HFFc6 (cell line): ENCODE measurements at regions not wholly inside any gene's neighbourhood (a gene's known extent, or its start where the extent isn't known, plus 50 kb on each side); places are given as distances from the start of the nearest gene placed in this dataset.

Experiments
- DNase-seq: peaks from one replicate; pipeline ENCODE4 v3.0.0-alpha.2; 2018
- H3K27ac Mint-ChIP-seq: 2 replicates; pipeline ENCODE4 v1.8.0; 2020; ENCODE audit warnings: mild to moderate bottlenecking, mixed read lengths
- H3K27me3 Mint-ChIP-seq: 2 replicates; pipeline ENCODE4 v1.8.0; 2021; ENCODE audit warnings: mild to moderate bottlenecking, moderate library complexity, mixed read lengths; ENCODE audit not compliant: insufficient read depth
- H3K36me3 Mint-ChIP-seq: 2 replicates; pipeline ENCODE4 v1.8.0; 2021; ENCODE audit warnings: low read depth, mixed read lengths
- H3K4me1 Mint-ChIP-seq: 2 replicates; pipeline ENCODE4 v1.8.0; 2020; ENCODE audit warnings: low read depth, mixed read lengths
- H3K4me3 Mint-ChIP-seq: 2 replicates; pipeline ENCODE4 v1.8.0; 2020; ENCODE audit warnings: mild to moderate bottlenecking, moderate library complexity, mixed read lengths
- H3K9me3 Mint-ChIP-seq: 2 replicates; pipeline ENCODE4 v1.8.0; 2020; ENCODE audit warnings: mild to moderate bottlenecking, mixed read lengths
- TF ChIP-seq, protein P1 (sequence below): fragments of 200-600 bp; sonication (generic); IDR thresholded peaks from 2 replicates; pipeline ENCODE4 v1.5.0; 2021; ENCODE audit warnings: antibody characterized with exemption, mild to moderate bottlenecking

DNA sequence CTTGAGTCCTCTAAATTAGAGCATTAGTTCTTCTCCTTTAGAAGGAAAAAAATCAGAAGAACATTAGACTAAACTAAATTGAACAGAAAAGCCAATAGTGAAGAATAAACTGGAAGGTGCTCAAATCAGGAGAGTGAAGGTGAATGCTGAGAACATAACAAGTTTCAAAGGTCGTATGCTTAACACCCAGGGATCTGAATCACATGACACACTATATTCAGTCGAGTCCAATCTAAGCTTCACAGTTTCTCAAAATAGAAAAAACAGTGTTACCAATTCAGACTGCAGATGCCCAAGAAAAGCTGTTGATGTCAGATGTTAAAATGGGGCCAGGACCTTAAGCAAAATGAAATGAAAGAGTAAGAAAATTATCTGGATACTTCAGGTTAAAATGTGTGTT lies 614.5 kb downstream of the EFNA5 start:
- Mint-ChIP-seq H3K36me3 (no peaks in the 10 kb centered on the region), H3K27me3 (no peaks in the 10 kb centered on the region; the same call in 1 of the 2 replicates), H3K27ac (no peak overlapping the region), H3K9me3 (peaks cover 20% of the 10 kb centered on the region), H3K4me1 (no peaks in the 10 kb centered on the region), H3K4me3 (no peak overlapping the region)
- TF ChIP-seq, protein P1, sequence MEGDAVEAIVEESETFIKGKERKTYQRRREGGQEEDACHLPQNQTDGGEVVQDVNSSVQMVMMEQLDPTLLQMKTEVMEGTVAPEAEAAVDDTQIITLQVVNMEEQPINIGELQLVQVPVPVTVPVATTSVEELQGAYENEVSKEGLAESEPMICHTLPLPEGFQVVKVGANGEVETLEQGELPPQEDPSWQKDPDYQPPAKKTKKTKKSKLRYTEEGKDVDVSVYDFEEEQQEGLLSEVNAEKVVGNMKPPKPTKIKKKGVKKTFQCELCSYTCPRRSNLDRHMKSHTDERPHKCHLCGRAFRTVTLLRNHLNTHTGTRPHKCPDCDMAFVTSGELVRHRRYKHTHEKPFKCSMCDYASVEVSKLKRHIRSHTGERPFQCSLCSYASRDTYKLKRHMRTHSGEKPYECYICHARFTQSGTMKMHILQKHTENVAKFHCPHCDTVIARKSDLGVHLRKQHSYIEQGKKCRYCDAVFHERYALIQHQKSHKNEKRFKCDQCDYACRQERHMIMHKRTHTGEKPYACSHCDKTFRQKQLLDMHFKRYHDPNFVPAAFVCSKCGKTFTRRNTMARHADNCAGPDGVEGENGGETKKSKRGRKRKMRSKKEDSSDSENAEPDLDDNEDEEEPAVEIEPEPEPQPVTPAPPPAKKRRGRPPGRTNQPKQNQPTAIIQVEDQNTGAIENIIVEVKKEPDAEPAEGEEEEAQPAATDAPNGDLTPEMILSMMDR: no peak
- DNase-seq: no peak

DNA sequence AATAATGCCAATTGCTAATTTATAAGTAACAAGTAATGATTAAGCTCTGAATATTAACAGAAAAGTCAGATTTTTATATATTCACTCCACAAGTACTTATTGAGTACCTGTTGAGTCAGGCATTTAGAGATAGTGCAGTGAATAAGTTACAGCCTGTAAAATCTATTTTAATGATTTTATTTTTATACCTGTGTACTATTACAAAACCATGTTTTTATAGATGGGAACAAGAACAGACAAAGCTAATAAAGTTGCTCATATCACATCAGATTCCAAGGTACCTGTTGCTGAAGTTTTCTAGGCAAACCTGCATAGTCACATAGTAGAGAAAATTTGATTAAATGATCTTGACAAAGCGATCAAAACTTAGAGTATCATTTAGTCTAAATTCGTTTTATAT lies 623.7 kb downstream of the EFNA5 start:
- Mint-ChIP-seq H3K27ac (no peak overlapping the region), H3K27me3 (no peaks in the 10 kb centered on the region), H3K36me3 (no peaks in the 10 kb centered on the region), H3K9me3 (peaks cover 20% of the 10 kb centered on the region), H3K4me3 (no peak overlapping the region), H3K4me1 (no peaks in the 10 kb centered on the region)
- no peak for DNase-seq
- TF ChIP-seq, protein P1: no peak

DNA sequence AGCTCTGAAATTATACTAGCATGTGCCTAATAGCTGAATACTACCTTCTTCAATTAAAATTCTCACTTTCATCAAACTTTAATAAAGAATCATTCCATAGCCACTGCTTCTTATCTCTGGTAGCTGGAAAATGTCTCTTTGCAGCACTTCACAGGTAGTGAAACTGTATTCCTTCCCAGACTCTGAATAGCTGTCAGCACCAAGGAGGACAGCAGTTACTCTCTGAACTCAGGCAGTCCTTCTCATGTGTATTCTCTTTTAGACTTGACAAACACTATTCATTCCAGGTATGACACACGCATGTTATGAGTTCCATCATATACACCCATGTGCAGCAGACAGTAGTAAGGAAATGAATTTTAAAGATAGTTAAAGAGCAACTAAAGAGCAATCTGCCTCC lies 627.1 kb downstream of the EFNA5 start:
- no peaks in the 10 kb centered on the region for H3K36me3 Mint-ChIP-seq
- H3K9me3 Mint-ChIP-seq: peaks cover 24% of the 10 kb centered on the region
- H3K27ac Mint-ChIP-seq: no peak overlapping the region
- TF ChIP-seq, protein P1: no peak
- no peaks in the 10 kb centered on the region for H3K27me3 Mint-ChIP-seq
- H3K4me1 Mint-ChIP-seq: no peaks in the 10 kb centered on the region
- no peak overlapping the region for H3K4me3 Mint-ChIP-seq
- DNase-seq: no peak

DNA sequence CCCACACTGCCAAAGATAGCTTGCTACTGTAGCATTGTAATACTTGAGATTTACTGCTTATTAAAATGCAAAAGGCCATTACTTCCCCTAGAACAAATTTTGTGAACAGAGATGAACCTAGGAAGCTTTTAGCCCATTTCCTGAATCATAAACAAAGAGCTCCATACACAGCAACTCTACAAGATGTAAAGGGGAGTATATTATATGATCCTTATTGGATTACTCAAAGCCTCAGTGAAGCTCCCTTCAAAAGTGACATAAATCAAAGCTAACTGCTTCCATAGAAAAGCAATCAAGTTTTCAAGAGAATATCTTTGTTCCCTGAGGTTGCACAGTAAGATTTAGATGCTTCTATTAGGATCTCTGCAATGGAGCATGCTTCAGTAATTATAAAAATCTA lies 629.8 kb downstream of the EFNA5 start:
- H3K27ac Mint-ChIP-seq: no peak overlapping the region
- H3K4me1 Mint-ChIP-seq: no peaks in the 10 kb centered on the region
- DNase-seq: no peak
- TF ChIP-seq, protein P1: no peak
- no peak overlapping the region for H3K4me3 Mint-ChIP-seq
- H3K27me3 Mint-ChIP-seq: no peaks in the 10 kb centered on the region
- H3K36me3 Mint-ChIP-seq: no peaks in the 10 kb centered on the region
- peaks cover 35% of the 10 kb centered on the region for H3K9me3 Mint-ChIP-seq

DNA sequence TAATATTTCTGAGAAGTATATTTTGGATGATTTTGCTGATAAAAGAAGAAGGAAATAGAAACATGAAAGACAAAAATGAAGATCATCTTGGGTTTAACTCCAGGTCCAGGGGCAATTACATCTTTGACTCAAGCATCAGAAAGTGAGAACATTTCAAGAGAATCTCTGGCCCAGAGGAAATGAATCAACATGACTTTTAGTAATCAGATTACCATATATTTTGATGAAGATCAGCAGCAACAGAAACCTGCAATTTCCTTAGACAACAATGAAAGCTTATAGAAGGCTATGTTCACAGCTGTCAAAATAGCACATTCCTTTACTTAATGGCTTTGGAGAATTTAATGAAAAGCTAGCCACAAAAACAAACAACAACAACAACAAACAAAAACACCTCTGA lies 638.1 kb downstream of the EFNA5 start:
- H3K27me3 Mint-ChIP-seq: no peaks in the 10 kb centered on the region
- peaks cover 22% of the 10 kb centered on the region for H3K9me3 Mint-ChIP-seq
- no peak overlapping the region for H3K4me3 Mint-ChIP-seq
- H3K4me1 Mint-ChIP-seq: no peaks in the 10 kb centered on the region
- no peaks in the 10 kb centered on the region for H3K36me3 Mint-ChIP-seq
- H3K27ac Mint-ChIP-seq: no peak overlapping the region
- TF ChIP-seq, protein P1: no peak
- DNase-seq: no peak

DNA sequence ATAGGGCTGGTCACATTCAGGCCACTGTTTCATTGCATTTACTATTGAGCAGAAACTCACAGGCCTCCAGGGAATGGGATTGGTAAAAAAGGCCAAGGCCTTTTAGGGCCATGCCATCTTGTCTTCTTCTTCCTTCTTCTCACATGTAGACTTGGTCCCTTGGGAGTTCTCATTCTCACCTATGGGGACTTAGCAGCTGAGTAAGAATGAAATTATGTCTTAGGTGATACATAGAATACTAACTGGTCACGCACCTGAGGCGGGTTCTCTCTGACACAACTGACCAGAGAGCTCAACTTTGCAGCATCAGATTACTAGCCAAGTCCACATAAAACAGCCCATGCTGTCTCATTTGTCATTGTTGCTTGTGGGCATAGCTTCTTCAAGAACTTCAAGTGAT lies 641.8 kb downstream of the EFNA5 start:
- no peak overlapping the region for H3K27ac Mint-ChIP-seq
- no peak for DNase-seq
- TF ChIP-seq, protein P1: no peak
- no peaks in the 10 kb centered on the region for H3K27me3 Mint-ChIP-seq
- no peaks in the 10 kb centered on the region for H3K4me1 Mint-ChIP-seq
- no peak overlapping the region for H3K4me3 Mint-ChIP-seq
- H3K9me3 Mint-ChIP-seq: peaks cover 21% of the 10 kb centered on the region
- no peaks in the 10 kb centered on the region for H3K36me3 Mint-ChIP-seq
